ENCODE measurements at regions not wholly inside any gene's neighbourhood (a gene's known extent, or its start where the extent isn't known, plus 50 kb on each side); places are given as distances from the start of the nearest gene placed in this dataset.

DNA sequence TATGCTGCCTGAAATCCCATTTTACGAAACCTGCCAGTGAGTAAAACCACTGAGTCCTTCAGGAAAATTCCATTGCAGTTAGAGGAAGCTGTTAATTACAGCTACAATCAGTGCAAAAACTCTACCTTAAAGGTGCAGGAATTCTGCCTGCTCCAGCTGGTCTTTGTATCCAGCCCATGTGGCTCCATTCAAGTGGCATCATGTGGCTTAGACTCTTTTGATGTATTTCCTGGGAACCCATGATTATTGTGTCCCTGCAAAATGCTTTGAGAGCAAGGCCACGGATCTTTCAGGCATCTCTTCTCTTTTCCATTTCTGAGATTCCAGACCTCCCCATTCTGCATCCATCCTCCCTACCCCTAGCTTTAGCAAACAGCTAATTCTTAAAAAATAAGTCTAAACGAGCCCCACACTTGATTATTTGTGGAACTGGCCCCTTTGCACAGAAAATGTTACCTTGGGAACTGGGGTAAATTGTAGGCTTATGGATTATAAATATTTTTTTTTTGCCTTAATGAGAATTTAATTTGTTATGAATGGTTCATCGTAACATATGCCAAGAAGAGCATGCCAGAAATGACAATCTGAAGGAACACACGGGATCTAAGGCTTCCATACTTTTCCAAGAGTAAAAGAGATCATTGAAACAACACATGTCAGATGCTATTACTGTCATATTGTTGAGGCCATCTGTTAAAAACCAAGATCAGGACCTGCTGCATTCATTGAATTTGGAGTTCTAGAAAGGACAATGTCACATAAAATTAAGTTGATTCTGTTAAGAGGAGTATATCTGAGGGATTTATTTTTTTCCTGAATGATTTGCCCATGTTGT is 144.6 kb downstream of the TPH2 start:
- DNase-seq, result no peak

GRCh38 chr12:72084061-72084460 is 145.4 kb downstream of the TPH2 start:
- DNase-seq, result no peak

- no peak for DNase-seq
These were observed 146.2 kb downstream of the TPH2 start for GRCh38 chr12:72084880-72085279.

DNA sequence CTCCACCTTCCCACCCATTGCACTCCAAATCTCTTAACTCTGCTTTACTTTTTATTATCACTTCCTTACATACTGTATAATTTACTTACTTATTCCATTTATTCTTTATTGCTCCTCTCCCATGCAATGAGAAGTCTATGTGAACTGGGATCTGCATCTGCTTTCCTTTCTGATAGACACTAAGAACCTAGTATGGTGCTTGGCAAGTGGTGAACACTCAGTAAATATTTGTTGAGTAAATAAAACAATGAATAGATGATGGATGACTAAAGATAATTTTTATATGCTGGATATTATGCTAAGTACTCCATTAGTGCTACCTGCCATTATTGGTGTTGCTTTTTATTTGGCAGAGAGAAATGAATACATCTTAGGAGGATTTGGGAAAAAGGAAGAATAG is 151.0 kb downstream of the TPH2 start:
- DNase-seq, result no peak

DNA sequence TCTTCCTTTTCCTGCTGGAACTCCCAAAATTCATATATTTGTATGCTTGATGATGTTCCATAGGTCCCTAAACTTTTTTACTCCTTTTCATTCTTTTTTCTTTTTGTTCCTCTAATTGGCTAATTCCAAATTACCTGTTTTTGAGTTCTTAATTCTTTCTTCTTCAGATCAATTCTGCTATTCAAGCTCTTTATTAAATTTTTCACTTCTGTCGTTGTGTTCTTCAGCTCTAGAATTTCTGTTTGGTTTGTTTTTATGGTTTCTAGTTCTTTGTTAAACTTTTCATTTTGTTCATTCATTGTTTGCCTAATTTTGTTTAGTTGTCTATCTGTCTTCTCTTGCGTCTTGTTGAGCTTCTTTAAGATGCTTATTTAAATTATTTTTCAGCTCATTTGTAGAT is 154.8 kb downstream of the TPH2 start:
- DNase-seq, result no peak

- no peak for DNase-seq
These were observed 155.3 kb downstream of the TPH2 start for GRCh38 chr12:72093930-72094329.

- DNase-seq, result no peak
These were observed 155.8 kb downstream of the TPH2 start for GRCh38 chr12:72094490-72094889.

- no peak for DNase-seq
These were observed 156.4 kb downstream of the TPH2 start for GRCh38 chr12:72095025-72095424.

- no peak for DNase-seq
These were observed 160.0 kb downstream of the TPH2 start for GRCh38 chr12:72098622-72099021.

DNA sequence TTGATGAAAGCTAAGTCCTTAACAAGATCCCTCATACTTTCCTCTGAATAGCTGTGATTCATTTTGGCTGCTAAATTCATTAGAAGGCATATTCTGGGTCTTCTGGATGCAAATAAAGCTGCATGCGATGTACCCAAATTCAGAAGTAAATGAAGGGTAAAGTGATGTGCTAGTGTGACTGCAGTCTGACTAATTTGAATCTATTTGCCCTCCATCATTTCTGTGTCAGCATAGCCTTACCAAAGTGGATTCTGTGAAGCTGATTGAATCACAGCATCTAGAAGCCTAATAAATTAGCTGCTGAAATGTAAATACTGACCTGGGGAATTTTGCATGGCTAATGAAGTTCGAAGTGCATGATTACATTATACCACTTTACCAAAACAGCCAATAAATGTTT is 162.2 kb downstream of the TPH2 start:
- DNase-seq, result no peak

DNA sequence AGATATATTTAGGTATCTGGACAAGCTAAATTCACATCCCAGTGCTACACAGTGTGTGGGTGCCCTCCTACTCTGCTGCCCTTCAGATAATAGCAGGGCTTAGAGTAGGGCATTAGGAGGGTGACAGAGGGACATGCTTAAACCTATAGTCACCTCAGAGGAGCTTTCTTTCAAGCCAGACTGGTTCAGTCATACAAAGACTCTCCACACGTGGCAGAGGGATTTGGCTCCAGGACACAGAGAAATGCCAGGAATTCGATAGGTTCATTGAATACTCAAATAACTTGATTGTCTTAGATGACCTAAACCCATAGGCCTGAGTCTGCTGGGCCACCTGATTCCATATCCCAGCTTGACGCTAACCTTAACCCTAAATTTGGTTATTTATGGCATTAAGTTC is 163.5 kb downstream of the TPH2 start:
- no peak for DNase-seq

GRCh38 chr12:72105849-72106248 is 166.3 kb upstream of the TRHDE start:
- peak; percentile 69 for DNase-seq

DNA sequence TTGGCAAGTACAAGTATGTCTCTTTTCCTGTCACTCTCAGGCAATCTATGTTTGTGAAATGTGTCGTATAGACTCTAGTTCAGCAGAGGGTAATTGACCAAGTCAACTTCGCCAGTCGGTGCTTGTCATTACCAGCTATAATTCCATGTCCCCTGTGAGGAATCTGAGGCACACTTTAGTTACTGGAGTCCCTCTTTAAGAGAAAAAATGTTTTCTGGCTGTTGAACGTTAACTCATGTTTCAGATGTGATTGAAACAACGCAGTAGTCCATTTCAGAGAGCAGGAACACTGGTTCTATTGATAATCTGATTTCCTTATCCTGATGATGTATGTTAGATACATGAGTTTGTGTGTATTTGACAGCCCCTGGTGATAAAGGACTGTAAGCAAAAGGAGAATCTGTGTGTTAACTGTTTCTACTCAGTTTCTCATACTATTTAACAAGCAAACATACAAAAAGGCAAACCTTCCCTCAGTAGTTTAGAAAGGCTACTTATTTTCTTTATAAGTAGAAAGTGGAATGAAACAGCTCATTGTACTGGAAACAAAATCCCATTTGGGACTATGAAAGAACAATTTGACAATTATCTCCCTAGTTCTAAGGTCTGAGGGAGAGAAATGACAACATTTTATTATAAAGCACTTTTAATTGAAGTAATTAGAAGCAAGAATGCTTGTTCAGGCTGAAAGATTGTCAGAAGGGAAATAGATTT is 161.1 kb upstream of the TRHDE start:
- no peak for DNase-seq

- no peak for DNase-seq
These were observed 160.5 kb upstream of the TRHDE start for GRCh38 chr12:72111706-72112105.

GRCh38 chr12:72133497-72134055 is 138.6 kb upstream of the TRHDE start:
- peak; percentile 5 for DNase-seq

DNA sequence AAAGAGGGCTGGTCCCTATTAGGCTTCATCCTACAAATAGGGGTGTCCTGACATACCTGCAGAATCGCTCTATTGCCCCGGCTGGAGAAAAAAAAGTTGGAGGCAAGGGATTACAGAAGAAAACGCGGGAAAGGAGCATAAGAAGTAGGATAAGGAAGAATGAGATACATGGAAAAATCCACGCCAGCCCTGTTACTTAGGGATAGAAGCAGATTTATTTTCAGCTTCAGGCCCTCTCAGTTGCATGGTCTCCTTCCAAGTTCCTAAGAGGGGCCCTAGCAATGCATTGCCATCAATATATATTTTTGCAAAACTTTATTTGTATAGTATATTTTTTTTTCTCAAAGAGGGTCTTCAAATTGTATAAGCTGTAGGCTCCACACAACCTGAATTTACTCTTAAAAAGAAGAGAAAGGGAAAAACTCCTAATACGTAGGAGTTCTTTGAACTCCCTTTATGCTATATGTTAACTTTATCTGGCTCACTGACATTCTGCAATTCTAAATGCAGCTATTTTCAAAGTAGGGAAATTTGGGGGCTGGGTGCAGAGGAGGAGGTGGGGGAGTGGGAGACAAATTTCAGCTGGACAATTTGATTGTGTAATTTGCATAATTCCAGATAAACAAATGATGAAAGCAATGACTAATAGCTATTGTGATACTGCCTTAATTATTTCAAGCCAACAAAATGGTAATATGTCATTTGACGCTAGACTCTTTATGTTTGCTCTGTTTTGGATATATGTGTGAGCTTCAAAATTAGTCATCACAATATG is 137.7 kb upstream of the TRHDE start:
- DNase-seq, result no peak

GRCh38 chr12:72135021-72135301 is 137.2 kb upstream of the TRHDE start:
- peak; percentile 20 for DNase-seq

GRCh38 chr12:72136792-72137191 is 135.4 kb upstream of the TRHDE start:
- no peak for DNase-seq

GRCh38 chr12:72139411-72139810 is 132.8 kb upstream of the TRHDE start:
- no peak for DNase-seq

GRCh38 chr12:72141381-72141780 is 130.8 kb upstream of the TRHDE start:
- peak; percentile 91 for DNase-seq

DNA sequence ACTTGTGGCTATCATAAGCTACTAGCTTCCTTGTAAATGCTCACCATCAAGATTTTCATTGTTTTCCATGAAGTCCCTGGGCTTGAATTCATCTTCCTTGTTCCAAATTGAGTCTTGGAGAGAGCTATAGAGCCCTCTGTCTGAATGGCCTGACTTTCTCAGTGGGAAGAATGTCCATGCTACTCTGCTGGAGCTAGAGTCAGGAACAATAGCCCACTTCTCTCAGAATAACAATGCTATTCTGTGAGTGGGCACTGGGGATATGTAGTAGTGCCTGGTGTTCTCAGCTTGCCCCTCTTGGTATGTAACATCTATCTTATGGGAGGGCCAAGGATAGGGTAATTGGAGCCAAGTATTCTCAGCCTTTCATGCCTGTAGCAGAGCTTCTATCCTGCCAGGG is 127.6 kb upstream of the TRHDE start:
- no peak for DNase-seq

- no peak for DNase-seq
These were observed 125.7 kb upstream of the TRHDE start for GRCh38 chr12:72146495-72146894.

DNA sequence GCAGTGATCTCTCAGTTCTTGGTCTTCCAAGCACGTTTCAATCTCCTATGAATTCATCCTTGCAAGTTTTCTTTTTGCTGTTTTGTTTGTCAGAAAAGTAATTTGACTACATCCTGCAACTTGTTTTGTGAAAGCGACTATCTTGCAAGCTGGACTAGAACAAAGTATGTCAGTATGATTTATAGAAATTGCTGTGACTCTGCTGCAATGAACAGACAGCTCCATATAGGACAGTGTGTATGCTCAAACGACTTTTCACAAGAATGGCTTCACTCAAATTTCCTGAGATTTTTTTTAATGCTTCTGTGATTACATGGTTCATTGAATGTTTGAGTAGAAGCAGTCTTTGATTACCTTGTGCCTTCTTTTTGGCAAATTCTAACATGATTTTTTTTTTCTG is 123.5 kb upstream of the TRHDE start:
- no peak for DNase-seq

DNA sequence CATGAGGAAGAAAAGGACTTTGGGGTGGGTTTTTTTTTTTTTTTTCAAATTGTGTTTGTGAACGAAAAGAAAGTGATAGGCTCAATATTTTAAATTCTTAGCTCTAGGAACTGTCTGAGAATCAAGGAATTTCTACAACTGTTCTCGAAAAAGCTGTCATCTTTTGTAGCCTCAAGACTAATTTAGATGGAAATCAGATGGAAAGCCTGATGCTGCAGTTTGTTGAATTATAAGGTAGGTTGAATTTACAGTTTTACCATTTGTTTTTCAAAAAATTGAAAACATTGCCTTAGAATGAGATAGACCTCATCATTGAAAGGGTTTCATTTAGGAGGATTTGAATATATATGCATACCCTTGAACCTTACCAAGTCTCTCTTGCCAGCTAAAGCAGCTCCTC is 109.3 kb upstream of the TRHDE start:
- no peak for DNase-seq
